ENCODE measurements at regions not wholly inside any gene's neighbourhood (a gene's known extent, or its start where the extent isn't known, plus 50 kb on each side); places are given as distances from the start of the nearest gene placed in this dataset.

DNA sequence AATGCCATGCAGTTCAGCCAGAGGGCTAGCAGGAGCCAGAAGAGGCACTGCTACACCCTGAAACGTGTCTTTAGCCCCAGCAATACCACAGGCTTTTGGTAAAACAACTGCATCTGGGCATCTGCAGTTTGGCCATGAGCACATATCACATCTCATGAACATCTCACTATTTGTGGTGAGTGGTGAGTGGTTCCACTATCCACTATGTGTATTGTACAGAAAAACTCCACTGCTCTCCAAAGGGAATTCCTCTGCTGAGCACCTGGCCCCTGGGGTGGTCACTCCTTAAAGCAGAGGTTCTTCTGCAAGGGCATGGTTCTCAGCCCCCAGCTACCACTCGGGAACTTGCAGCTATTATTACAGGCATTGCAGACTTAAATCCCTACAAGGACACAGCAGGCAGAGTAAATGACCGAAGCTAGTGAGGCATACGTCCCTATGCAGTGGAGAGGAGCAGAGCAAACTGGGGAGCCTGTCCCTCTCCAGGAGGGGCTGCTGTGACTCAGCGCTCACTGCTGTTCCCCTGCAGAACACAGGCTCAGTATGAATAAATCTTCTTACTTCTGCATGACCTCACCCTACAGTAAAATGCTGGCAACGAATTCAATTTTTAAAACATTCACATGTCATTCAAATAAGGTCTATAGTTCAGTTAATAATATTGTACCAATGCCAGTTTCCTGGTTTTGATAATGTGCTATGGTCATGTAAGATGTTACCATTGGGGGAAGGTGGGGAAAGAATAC is 332.4 kb upstream of the ZNF507 start:
- no peak for DNase-seq

DNA sequence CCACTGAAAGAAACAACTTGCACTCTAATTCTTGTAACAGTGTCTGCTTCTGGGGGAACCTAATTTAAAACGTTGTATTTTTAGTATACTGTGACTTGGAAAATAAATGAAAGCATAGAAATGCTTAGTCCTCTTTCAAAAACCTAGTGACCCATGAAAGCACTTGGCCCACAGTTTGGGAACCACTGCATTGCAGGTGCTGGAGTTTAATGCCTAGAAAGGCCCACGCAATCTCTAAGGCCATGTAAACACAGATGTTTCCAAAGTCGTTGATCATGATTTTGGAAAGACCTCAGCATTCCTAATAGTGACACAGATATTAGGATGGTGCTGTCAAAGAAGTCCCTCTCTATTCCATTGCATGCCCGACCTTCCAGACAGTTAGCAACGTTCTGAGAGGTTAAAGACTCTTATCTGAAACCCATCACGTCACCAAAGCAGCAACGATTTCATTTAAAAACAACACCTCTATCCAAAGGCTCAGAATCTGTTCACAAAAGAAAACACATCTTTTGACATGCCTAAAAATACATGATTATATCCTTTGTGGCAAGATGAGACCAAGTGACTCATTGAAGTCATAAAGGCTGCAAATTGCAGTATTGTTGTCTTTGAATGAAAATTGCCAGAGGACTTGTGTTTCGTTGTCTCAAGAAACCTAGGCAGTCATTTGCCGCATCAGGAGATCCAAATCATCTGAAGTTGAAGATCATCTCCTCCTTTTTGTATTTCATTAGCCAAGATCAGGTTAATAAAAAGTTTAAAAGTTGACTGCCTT is 328.0 kb upstream of the ZNF507 start:
- DNase-seq = no peak

DNA sequence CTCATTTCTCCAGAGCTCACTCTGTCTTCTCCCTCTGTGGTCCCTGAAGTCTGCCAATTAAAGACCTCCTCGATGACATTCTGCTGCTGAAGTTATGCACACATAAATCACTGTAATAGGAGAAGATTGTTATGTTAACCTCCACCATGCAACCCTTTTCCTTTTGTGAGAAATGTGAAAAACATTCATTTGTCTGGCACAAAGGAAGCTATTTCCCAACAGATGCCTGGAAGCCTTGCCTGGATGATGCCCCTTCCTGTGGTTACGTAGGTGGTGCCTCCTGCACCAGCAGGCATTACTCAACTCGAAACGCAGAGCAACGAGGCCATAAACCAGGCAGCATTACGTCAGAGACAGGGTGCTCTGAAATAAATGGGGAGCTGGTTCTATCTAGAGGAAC is 327.4 kb upstream of the ZNF507 start:
- DNase-seq = no peak

- no peak for DNase-seq
These were observed 324.9 kb upstream of the ZNF507 start for GRCh38 chr19:32020538-32020937.

GRCh38 chr19:32022044-32022640 is 323.3 kb upstream of the ZNF507 start:
- DNase-seq = no peak

DNA sequence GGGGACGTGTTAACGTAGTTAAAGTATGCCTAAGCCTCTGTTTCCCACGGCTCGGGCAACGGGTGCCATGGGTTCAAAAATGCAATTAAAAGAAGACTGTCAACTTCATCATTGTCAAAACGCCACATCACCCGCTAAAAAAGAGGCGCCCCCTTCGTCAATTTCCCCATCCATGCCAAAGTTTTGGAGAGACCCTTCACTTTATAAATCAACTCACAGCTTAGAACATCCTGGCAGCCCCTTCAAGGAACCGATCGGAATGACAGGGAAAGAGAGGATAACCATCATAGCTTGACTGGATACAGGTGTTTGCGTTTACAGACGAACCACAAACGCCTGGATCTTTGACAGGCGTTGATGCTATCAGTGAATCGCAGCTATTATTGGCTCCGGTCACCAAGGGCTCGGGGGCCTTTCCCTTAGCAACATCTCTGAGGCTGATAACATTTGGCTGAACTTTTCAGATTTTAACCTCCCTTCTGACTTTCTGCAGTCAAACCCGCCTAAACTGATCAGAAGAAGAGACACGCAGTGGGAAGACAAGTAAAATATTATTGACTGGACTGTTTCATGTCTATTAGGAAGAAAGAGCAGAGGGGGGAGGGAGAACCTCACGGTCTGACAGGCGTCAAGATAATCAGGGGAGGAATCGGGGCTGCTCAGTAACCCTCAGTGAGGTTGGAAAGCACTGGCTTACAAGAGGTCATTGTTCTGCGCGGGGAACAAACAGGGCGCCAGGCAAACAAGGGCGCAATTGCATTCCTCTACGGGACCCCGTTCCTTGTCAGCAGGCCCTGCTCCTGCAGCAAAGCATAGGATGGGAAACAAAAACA is 322.5 kb upstream of the ZNF507 start:
- no peak for DNase-seq

DNA sequence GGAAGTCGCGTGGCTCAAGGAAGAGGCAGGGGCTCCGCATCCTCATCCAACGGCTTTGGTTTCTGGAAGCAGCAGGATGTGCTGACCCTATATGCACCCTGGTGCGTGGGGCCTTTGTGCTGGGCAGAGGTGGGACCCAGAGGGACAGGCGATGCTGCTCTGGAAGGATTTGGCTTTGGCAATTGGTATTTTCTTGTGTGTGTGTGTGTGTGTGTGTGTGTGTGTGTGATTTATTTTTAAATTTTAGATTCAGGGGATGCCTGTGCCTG is 321.9 kb upstream of the ZNF507 start:
- no peak for DNase-seq

DNA sequence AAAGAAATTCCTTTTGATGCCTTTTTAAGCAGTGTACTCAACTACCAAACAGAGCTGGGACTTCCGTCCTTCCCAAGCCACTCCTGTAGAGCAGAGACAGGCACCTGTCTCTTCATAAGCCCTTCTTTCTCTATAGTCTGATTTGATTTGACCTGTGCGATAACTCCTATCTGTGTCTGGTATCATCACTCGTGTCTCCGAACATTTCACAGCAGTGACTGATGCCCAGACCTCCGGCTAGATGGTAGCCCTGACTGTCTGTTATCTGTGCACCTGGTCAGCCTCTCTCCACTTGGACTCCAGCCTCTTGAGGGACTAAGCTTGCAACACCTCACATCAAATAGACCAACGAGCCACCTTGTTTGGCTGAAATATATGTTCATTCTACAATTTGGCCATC is 316.2 kb upstream of the ZNF507 start:
- DNase-seq = no peak

DNA sequence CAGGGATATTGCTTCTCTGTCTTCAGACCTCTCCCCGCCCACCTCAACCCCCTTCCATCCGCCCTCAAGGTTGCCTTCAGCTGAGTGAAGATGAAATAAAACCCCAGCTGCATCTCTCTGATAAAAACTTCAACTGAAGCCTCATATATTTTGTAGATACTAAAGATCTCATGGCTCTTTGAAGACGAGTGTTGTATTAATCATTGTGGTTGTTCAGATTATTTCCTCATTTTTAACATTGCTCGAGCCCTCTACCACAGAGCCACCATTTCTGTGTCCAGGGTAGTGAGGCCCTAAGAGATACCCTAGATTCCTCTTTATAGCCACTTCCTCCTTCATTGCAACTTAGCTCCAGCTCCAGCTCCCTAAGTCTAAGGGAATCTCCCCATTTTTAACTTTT is 312.8 kb upstream of the ZNF507 start:
- DNase-seq = no peak

- DNase-seq = no peak
These were observed 309.8 kb upstream of the ZNF507 start for GRCh38 chr19:32035626-32036025.

- no peak for DNase-seq
These were observed 307.1 kb upstream of the ZNF507 start for GRCh38 chr19:32038021-32038920.

- DNase-seq = no peak
These were observed 306.4 kb upstream of the ZNF507 start for GRCh38 chr19:32038961-32039360.

- no peak for DNase-seq
These were observed 306.0 kb upstream of the ZNF507 start for GRCh38 chr19:32039440-32039839.

- no peak for DNase-seq
These were observed 305.2 kb upstream of the ZNF507 start for GRCh38 chr19:32040236-32040635.

GRCh38 chr19:32041681-32042292 is 303.6 kb upstream of the ZNF507 start:
- peak; percentile 26 to 32 for DNase-seq

GRCh38 chr19:32047788-32048187 is 297.6 kb upstream of the ZNF507 start:
- no peak for DNase-seq

GRCh38 chr19:32053376-32053775 is 292.0 kb upstream of the ZNF507 start:
- no peak for DNase-seq

DNA sequence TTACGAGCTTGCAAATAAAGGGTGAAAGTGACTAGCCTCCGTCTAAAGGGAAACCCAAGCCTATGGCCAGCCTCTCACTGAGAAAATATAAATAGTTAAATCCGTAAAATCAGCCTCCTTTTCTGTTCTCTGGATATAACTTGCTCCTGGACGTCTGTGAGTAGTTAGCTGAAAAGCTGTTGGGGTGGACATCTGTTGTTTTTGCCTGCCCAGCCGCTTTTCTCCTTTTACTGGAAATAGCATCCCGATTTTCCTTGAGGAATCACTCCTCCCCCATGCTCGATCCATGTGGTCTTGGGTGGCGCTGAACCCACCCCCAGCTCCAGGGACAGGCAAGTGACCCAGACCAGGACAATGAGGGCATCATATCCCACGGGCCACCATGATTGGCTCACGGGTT is 291.5 kb upstream of the ZNF507 start:
- DNase-seq = no peak

DNA sequence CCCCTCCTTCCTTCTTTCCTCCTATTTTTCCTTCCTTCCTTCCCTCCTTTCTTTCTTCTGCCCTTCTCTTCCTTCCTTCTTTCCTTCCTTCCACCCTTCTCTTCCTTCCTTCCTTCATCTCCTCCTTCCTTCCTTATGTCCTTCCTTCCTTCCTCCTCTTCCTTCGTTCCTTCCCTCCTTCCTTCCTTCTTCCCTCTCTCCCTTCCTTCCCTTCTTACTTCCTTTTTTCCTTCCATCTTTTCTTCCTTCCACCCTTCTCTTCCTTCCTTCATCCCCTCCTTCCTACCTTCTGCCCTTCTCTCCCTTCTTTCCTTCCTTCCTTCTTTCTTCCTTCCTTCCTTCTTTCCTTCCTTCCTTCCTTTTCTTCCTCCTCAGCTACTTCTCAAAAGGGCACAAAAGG is 287.3 kb upstream of the ZNF507 start:
- DNase-seq = no peak

DNA sequence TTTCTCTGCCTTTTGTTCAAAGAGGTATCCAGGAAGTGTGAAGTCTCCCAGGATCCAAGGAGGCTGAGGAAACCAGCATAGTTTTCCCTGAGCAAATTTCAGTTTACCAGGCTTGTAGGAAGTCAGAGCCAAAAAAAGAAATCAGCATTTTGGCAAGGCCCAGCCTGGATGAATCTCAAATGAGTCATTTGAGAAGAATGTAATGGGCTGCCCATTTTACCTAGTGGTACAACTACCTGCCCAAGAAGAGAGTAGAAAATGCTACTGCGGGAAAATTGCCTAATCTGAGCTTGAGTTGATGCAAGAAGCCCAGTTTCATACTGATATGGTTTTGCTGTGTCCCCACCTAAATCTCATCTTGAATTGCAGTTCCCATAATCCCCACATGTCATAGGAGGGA is 284.1 kb upstream of the ZNF507 start:
- DNase-seq = no peak

GRCh38 chr19:32063601-32064000 is 281.8 kb upstream of the ZNF507 start:
- no peak for DNase-seq

DNA sequence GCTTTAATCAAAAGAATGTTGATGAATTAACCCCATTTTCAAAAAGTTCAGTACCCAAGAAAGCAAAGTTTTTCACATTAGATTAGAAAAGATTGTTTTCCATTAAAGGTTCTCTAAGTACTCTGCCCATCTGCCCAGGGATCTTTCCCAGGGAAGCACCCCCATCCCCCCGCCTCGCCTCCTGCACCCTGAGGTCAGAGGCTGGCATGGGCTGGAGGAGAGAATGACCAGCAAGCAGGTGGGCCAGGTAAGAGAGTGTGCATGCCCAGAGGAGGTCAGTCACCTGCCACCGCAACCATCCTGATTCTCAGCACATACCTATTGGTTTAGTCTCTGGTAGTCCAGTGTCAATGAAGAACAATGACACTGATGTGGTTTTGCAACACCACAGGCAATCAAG is 279.4 kb upstream of the ZNF507 start:
- no peak for DNase-seq

Measured in activated CD4-positive, alpha-beta T cell treated with anti-CD3 and anti-CD28 coated beads, Interleukin-2, amount 50 U/mL, for 48 hours (primary cell).